ENCODE measurements at regions not wholly inside any gene's neighbourhood (a gene's known extent, or its start where the extent isn't known, plus 50 kb on each side); places are given as distances from the start of the nearest gene placed in this dataset.
A peak's percentile ranks its signal among the peaks of the same experiment; 100 is the strongest.

- in situ Hi-C loops (cut with HindIII; ENCODE audit: low pct_ligation_motif_present, low pct_unique_long_range_greater_than_20kb, low sequenced_read_pairs): no loop called here
- peak; percentile 94 for DNase-seq
These were observed 50.1 kb upstream of the ARMC2 start for GRCh38 chr6:108797951-108798669.

All from ACHN (cell line).